ENCODE measurements at regions not wholly inside any gene's neighbourhood (a gene's known extent, or its start where the extent isn't known, plus 50 kb on each side); places are given as distances from the start of the nearest gene placed in this dataset.
A peak's percentile ranks its signal among the peaks of the same experiment; 100 is the strongest.

GRCh38 chr17:72496461-72496860 lies 375.6 kb downstream of the SOX9 start:
- Histone ChIP-seq H3K4me1 (ENCODE audit: control insufficient read depth in 2 of 2, insufficient read depth in 2 of 2, low read length in 2 of 2) (peaks cover 4 to 7% of the 10 kb centered on the region in 2 donors), H3K9me3 (ENCODE audit: control insufficient read depth in 2 of 2, low read length in 2 of 2) (no peaks in the 10 kb centered on the region), H3K36me3 (ENCODE audit: control insufficient read depth in 2 of 2, insufficient read depth in 2 of 2, low read length in 2 of 2) (peaks cover 0 to 2% of the 10 kb centered on the region in 2 donors), H3K9ac (ENCODE audit: low read depth in 1 of 2, low read length in 2 of 2) (no peak overlapping the region), H3K27ac (ENCODE audit: low read depth in 2 of 2, low read length in 2 of 2) (no peak overlapping the region), H3K27me3 (ENCODE audit: control insufficient read depth in 2 of 2, insufficient read depth in 2 of 2, low read length in 2 of 2) (no peaks in the 10 kb centered on the region), H3K4me3 (ENCODE audit: low read length in 2 of 2) (no peak overlapping the region)

- Histone ChIP-seq H3K4me3 (ENCODE audit: low read length in 2 of 2) (no peak overlapping the region), H3K27me3 (ENCODE audit: control insufficient read depth in 2 of 2, insufficient read depth in 2 of 2, low read length in 2 of 2) (no peaks in the 10 kb centered on the region), H3K9me3 (ENCODE audit: control insufficient read depth in 2 of 2, low read length in 2 of 2) (no peaks in the 10 kb centered on the region), H3K4me1 (ENCODE audit: control insufficient read depth in 2 of 2, insufficient read depth in 2 of 2, low read length in 2 of 2) (peaks cover 10 to 19% of the 10 kb centered on the region in 2 donors), H3K9ac (ENCODE audit: low read depth in 1 of 2, low read length in 2 of 2) (no peak overlapping the region), H3K36me3 (ENCODE audit: control insufficient read depth in 2 of 2, insufficient read depth in 2 of 2, low read length in 2 of 2) (peaks cover 0 to 2% of the 10 kb centered on the region in 2 donors), H3K27ac (ENCODE audit: low read depth in 2 of 2, low read length in 2 of 2) (no peak overlapping the region)
Measured at GRCh38 chr17:72497915-72498314, 377.1 kb downstream of the SOX9 start.

- H3K36me3 ChIP-seq (ENCODE audit: control insufficient read depth in 2 of 2, insufficient read depth in 2 of 2, low read length in 2 of 2), result peaks cover 0 to 2% of the 10 kb centered on the region in 2 donors
- H3K4me1 ChIP-seq (ENCODE audit: control insufficient read depth in 2 of 2, insufficient read depth in 2 of 2, low read length in 2 of 2), result peaks cover 14 to 21% of the 10 kb centered on the region in 2 donors
- no peaks in the 10 kb centered on the region for H3K27me3 ChIP-seq (ENCODE audit: control insufficient read depth in 2 of 2, insufficient read depth in 2 of 2, low read length in 2 of 2)
- no peaks in the 10 kb centered on the region for H3K9me3 ChIP-seq (ENCODE audit: control insufficient read depth in 2 of 2, low read length in 2 of 2)
- no peak overlapping the region for H3K4me3 ChIP-seq (ENCODE audit: low read length in 2 of 2)
- H3K27ac ChIP-seq (ENCODE audit: low read depth in 2 of 2, low read length in 2 of 2), result no peak overlapping the region
- H3K9ac ChIP-seq (ENCODE audit: low read depth in 1 of 2, low read length in 2 of 2), result no peak overlapping the region
Measured at GRCh38 chr17:72498364-72499210, 377.8 kb downstream of the SOX9 start.

GRCh38 chr17:72501404-72502370 lies 380.9 kb downstream of the SOX9 start:
- peak overlapping the region in 1 of 2 donors; percentile 63 for H3K9ac ChIP-seq (ENCODE audit: low read depth in 1 of 2, low read length in 2 of 2)
- no peaks in the 10 kb centered on the region for H3K27me3 ChIP-seq (ENCODE audit: control insufficient read depth in 2 of 2, insufficient read depth in 2 of 2, low read length in 2 of 2)
- H3K4me1 ChIP-seq (ENCODE audit: control insufficient read depth in 2 of 2, insufficient read depth in 2 of 2, low read length in 2 of 2), result peaks cover 10 to 20% of the 10 kb centered on the region in 2 donors
- H3K4me3 ChIP-seq (ENCODE audit: low read length in 2 of 2), result peak overlapping the region in 1 of 2 donors; percentile 13
- H3K27ac ChIP-seq (ENCODE audit: low read depth in 2 of 2, low read length in 2 of 2), result peak overlapping the region; percentile 48 to 81
- H3K9me3 ChIP-seq (ENCODE audit: control insufficient read depth in 2 of 2, low read length in 2 of 2), result no peaks in the 10 kb centered on the region
- no peaks in the 10 kb centered on the region for H3K36me3 ChIP-seq (ENCODE audit: control insufficient read depth in 2 of 2, insufficient read depth in 2 of 2, low read length in 2 of 2)

GRCh38 chr17:72502371-72503341 lies 381.8 kb downstream of the SOX9 start:
- Histone ChIP-seq H3K9ac (ENCODE audit: low read depth in 1 of 2, low read length in 2 of 2) (peak overlapping the region in 1 of 2 donors; percentile 63), H3K36me3 (ENCODE audit: control insufficient read depth in 2 of 2, insufficient read depth in 2 of 2, low read length in 2 of 2) (no peaks in the 10 kb centered on the region), H3K4me3 (ENCODE audit: low read length in 2 of 2) (no peak overlapping the region), H3K9me3 (ENCODE audit: control insufficient read depth in 2 of 2, low read length in 2 of 2) (no peaks in the 10 kb centered on the region), H3K27ac (ENCODE audit: low read depth in 2 of 2, low read length in 2 of 2) (peak overlapping the region; percentile 48 to 81), H3K27me3 (ENCODE audit: control insufficient read depth in 2 of 2, insufficient read depth in 2 of 2, low read length in 2 of 2) (no peaks in the 10 kb centered on the region), H3K4me1 (ENCODE audit: control insufficient read depth in 2 of 2, insufficient read depth in 2 of 2, low read length in 2 of 2) (peaks cover 10 to 20% of the 10 kb centered on the region in 2 donors)

GRCh38 chr17:72503556-72503955 lies 382.7 kb downstream of the SOX9 start:
- no peak overlapping the region for H3K4me3 ChIP-seq (ENCODE audit: low read length in 2 of 2)
- H3K9ac ChIP-seq (ENCODE audit: low read depth in 1 of 2, low read length in 2 of 2), result no peak overlapping the region
- H3K36me3 ChIP-seq (ENCODE audit: control insufficient read depth in 2 of 2, insufficient read depth in 2 of 2, low read length in 2 of 2), result no peaks in the 10 kb centered on the region
- no peak overlapping the region for H3K27ac ChIP-seq (ENCODE audit: low read depth in 2 of 2, low read length in 2 of 2)
- peaks cover 10 to 20% of the 10 kb centered on the region in 2 donors for H3K4me1 ChIP-seq (ENCODE audit: control insufficient read depth in 2 of 2, insufficient read depth in 2 of 2, low read length in 2 of 2)
- no peaks in the 10 kb centered on the region for H3K9me3 ChIP-seq (ENCODE audit: control insufficient read depth in 2 of 2, low read length in 2 of 2)
- no peaks in the 10 kb centered on the region for H3K27me3 ChIP-seq (ENCODE audit: control insufficient read depth in 2 of 2, insufficient read depth in 2 of 2, low read length in 2 of 2)

- no peaks in the 10 kb centered on the region for H3K27me3 ChIP-seq (ENCODE audit: control insufficient read depth in 2 of 2, insufficient read depth in 2 of 2, low read length in 2 of 2)
- H3K27ac ChIP-seq (ENCODE audit: low read depth in 2 of 2, low read length in 2 of 2), result no peak overlapping the region
- H3K4me3 ChIP-seq (ENCODE audit: low read length in 2 of 2), result no peak overlapping the region
- no peaks in the 10 kb centered on the region for H3K36me3 ChIP-seq (ENCODE audit: control insufficient read depth in 2 of 2, insufficient read depth in 2 of 2, low read length in 2 of 2)
- no peak overlapping the region for H3K9ac ChIP-seq (ENCODE audit: low read depth in 1 of 2, low read length in 2 of 2)
- peaks cover 10 to 20% of the 10 kb centered on the region in 2 donors for H3K4me1 ChIP-seq (ENCODE audit: control insufficient read depth in 2 of 2, insufficient read depth in 2 of 2, low read length in 2 of 2)
- no peaks in the 10 kb centered on the region for H3K9me3 ChIP-seq (ENCODE audit: control insufficient read depth in 2 of 2, low read length in 2 of 2)
Measured at GRCh38 chr17:72504783-72505182, 384.0 kb downstream of the SOX9 start.

- Histone ChIP-seq H3K27ac (ENCODE audit: low read depth in 2 of 2, low read length in 2 of 2) (no peak overlapping the region), H3K9ac (ENCODE audit: low read depth in 1 of 2, low read length in 2 of 2) (no peak overlapping the region), H3K4me3 (ENCODE audit: low read length in 2 of 2) (no peak overlapping the region), H3K27me3 (ENCODE audit: control insufficient read depth in 2 of 2, insufficient read depth in 2 of 2, low read length in 2 of 2) (no peaks in the 10 kb centered on the region), H3K9me3 (ENCODE audit: control insufficient read depth in 2 of 2, low read length in 2 of 2) (no peaks in the 10 kb centered on the region), H3K36me3 (ENCODE audit: control insufficient read depth in 2 of 2, insufficient read depth in 2 of 2, low read length in 2 of 2) (no peaks in the 10 kb centered on the region), H3K4me1 (ENCODE audit: control insufficient read depth in 2 of 2, insufficient read depth in 2 of 2, low read length in 2 of 2) (peaks cover 10 to 17% of the 10 kb centered on the region in 2 donors)
Measured at GRCh38 chr17:72506773-72507172, 386.0 kb downstream of the SOX9 start.

- Histone ChIP-seq H3K36me3 (ENCODE audit: control insufficient read depth in 2 of 2, insufficient read depth in 2 of 2, low read length in 2 of 2) (no peaks in the 10 kb centered on the region), H3K4me3 (ENCODE audit: low read length in 2 of 2) (no peak overlapping the region), H3K9me3 (ENCODE audit: control insufficient read depth in 2 of 2, low read length in 2 of 2) (no peaks in the 10 kb centered on the region), H3K27me3 (ENCODE audit: control insufficient read depth in 2 of 2, insufficient read depth in 2 of 2, low read length in 2 of 2) (no peaks in the 10 kb centered on the region), H3K4me1 (ENCODE audit: control insufficient read depth in 2 of 2, insufficient read depth in 2 of 2, low read length in 2 of 2) (peaks cover 8 to 17% of the 10 kb centered on the region in 2 donors), H3K9ac (ENCODE audit: low read depth in 1 of 2, low read length in 2 of 2) (no peak overlapping the region), H3K27ac (ENCODE audit: low read depth in 2 of 2, low read length in 2 of 2) (no peak overlapping the region)
Measured at GRCh38 chr17:72507370-72507769, 386.6 kb downstream of the SOX9 start.

All from mucosa of rectum (tissue), 2 donors.